ENCODE measurements at regions not wholly inside any gene's neighbourhood (a gene's known extent, or its start where the extent isn't known, plus 50 kb on each side); places are given as distances from the start of the nearest gene placed in this dataset.

DNA sequence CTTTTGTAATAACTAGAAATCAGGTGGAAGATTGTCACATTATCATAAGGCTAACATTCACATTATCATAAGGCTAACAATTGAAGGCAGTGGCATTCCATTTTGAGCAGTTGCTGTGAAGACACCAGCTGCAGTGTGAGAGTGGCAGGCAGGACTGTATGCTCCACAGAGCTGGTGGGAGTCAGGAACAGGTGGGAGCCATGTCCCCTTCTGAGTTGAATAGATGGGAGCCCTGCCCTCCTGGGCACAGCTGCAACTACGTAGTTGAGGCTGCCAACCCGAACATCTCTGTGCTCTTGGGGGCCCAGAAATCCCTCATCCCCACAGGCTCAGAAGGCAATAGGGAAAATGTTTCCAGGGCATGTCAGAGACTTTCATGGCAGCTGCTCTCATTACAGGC, 1627.6 kb downstream of the SI start:
- no peaks in the 10 kb centered on the region for H3K4me1 ChIP-seq (ENCODE audit: control insufficient read depth in 1 of 2, insufficient read depth in 2 of 2, low read length in 2 of 2)
- H3K79me2 ChIP-seq (ENCODE audit: insufficient read depth, low read length): no peaks in the 10 kb centered on the region
- ATAC-seq: no peak
- no peaks in the 10 kb centered on the region for H3K27me3 ChIP-seq (ENCODE audit: insufficient read depth, low read length)
- H3K27ac ChIP-seq (ENCODE audit: low read depth, low read length): no peak overlapping the region
- intact Hi-C loops (cut with micrococcal nuclease): no loop called here
- H4K20me1 ChIP-seq (ENCODE audit: insufficient read depth): no peaks in the 10 kb centered on the region
- H3K36me3 ChIP-seq (ENCODE audit: control insufficient read depth in 1 of 2, insufficient read depth in 2 of 2, low read length in 2 of 2): no peaks in the 10 kb centered on the region
- no peak for TF ChIP-seq POLR2AphosphoS5 (IDR thresholded peaks at IDR 0.05; ENCODE audit: low read depth, low read length)
- TF ChIP-seq SRF (IDR thresholded peaks at IDR 0.05; ENCODE audit: low read depth): no peak
- no peak for TF ChIP-seq POLR2A (IDR thresholded peaks at IDR 0.05; ENCODE audit: borderline replicate concordance, extremely low read depth, insufficient read depth, insufficient read length)
- TF ChIP-seq, protein P1, sequence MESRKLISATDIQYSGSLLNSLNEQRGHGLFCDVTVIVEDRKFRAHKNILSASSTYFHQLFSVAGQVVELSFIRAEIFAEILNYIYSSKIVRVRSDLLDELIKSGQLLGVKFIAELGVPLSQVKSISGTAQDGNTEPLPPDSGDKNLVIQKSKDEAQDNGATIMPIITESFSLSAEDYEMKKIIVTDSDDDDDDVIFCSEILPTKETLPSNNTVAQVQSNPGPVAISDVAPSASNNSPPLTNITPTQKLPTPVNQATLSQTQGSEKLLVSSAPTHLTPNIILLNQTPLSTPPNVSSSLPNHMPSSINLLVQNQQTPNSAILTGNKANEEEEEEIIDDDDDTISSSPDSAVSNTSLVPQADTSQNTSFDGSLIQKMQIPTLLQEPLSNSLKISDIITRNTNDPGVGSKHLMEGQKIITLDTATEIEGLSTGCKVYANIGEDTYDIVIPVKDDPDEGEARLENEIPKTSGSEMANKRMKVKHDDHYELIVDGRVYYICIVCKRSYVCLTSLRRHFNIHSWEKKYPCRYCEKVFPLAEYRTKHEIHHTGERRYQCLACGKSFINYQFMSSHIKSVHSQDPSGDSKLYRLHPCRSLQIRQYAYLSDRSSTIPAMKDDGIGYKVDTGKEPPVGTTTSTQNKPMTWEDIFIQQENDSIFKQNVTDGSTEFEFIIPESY (IDR thresholded peaks at IDR 0.05; ENCODE audit: extremely low read depth, insufficient replicate concordance, low read length): no peak
- POLR2A ChIA-PET: no interaction called here
- DNase-seq (ENCODE audit: low read depth, low spot score): no peak
- BruUV-seq (replicated peaks): no TSS peak
- no peak overlapping the region for H3K9ac ChIP-seq (ENCODE audit: low read length)
- no peak overlapping the region for H3K4me2 ChIP-seq (ENCODE audit: low read length)
- H3K9me2 ChIP-seq (ENCODE audit: insufficient read depth): no peaks in the 10 kb centered on the region
- CTCF ChIA-PET: no interaction called here
- no peaks in the 10 kb centered on the region; a peak in 1 of 4 replicates for H3K9me3 ChIP-seq (ENCODE audit: control insufficient read depth in 1 of 2, insufficient read depth in 1 of 2, low read depth in 1 of 2, low read length in 2 of 2)
- RAD21 ChIA-PET (ENCODE audit: low non-redundant PET in 1 of 2, low total read pairs in 2 of 2, uncharacterized antibody in 2 of 2, unreplicated experiment in 2 of 2): no interaction called here
- no peak overlapping the region for H2AFZ ChIP-seq (ENCODE audit: low read depth, low read length, poor library complexity, severe bottlenecking)
- no peak overlapping the region for H3K4me3 ChIP-seq (replicated peaks in 1 of 2; ENCODE audit: low read depth in 1 of 2, low read length in 2 of 2)

DNA sequence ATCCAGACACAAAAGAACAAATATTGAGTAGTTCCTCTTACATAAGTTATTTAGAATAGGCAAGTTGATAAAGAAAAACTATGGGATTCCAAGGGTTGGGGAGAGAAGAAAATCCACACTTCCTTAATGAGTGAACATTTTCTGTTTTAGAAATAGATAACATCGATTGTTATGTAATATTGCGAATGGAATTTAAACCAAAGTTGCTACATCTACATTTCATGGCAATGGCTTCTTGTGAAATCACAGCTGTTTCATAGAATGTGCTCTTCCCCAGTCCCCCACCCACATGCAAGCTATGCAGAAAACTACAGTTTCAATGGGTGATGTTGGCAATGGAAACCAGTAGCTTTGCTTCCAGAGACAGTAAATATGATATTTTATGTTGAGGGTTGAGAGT, 1639.5 kb downstream of the SI start:
- no peaks in the 10 kb centered on the region for H3K36me3 ChIP-seq (ENCODE audit: control insufficient read depth in 1 of 2, insufficient read depth in 2 of 2, low read length in 2 of 2)
- ChIA-PET POLR2A (no interaction called here), RAD21 (ENCODE audit: low non-redundant PET in 1 of 2, low total read pairs in 2 of 2, uncharacterized antibody in 2 of 2, unreplicated experiment in 2 of 2) (no interaction called here), CTCF (no interaction called here)
- no peaks in the 10 kb centered on the region for H3K9me2 ChIP-seq (ENCODE audit: insufficient read depth)
- intact Hi-C loops (cut with micrococcal nuclease): no loop called here
- no peak overlapping the region for H3K9ac ChIP-seq (ENCODE audit: low read length)
- BruUV-seq (replicated peaks): no TSS peak
- no peaks in the 10 kb centered on the region for H4K20me1 ChIP-seq (ENCODE audit: insufficient read depth)
- no peak overlapping the region for H2AFZ ChIP-seq (ENCODE audit: low read depth, low read length, poor library complexity, severe bottlenecking)
- no peak overlapping the region for H3K27ac ChIP-seq (ENCODE audit: low read depth, low read length)
- no peak overlapping the region for H3K4me3 ChIP-seq (replicated peaks in 1 of 2; ENCODE audit: low read depth in 1 of 2, low read length in 2 of 2)
- no peak overlapping the region for H3K4me2 ChIP-seq (ENCODE audit: low read length)
- no peaks in the 10 kb centered on the region for H3K9me3 ChIP-seq (ENCODE audit: control insufficient read depth in 1 of 2, insufficient read depth in 1 of 2, low read depth in 1 of 2, low read length in 2 of 2)
- H3K4me1 ChIP-seq (ENCODE audit: control insufficient read depth in 1 of 2, insufficient read depth in 2 of 2, low read length in 2 of 2): no peaks in the 10 kb centered on the region
- ATAC-seq (no peak), DNase-seq (ENCODE audit: low read depth, low spot score) (no peak)
- no peaks in the 10 kb centered on the region for H3K79me2 ChIP-seq (ENCODE audit: insufficient read depth, low read length)
- TF ChIP-seq, protein P2, sequence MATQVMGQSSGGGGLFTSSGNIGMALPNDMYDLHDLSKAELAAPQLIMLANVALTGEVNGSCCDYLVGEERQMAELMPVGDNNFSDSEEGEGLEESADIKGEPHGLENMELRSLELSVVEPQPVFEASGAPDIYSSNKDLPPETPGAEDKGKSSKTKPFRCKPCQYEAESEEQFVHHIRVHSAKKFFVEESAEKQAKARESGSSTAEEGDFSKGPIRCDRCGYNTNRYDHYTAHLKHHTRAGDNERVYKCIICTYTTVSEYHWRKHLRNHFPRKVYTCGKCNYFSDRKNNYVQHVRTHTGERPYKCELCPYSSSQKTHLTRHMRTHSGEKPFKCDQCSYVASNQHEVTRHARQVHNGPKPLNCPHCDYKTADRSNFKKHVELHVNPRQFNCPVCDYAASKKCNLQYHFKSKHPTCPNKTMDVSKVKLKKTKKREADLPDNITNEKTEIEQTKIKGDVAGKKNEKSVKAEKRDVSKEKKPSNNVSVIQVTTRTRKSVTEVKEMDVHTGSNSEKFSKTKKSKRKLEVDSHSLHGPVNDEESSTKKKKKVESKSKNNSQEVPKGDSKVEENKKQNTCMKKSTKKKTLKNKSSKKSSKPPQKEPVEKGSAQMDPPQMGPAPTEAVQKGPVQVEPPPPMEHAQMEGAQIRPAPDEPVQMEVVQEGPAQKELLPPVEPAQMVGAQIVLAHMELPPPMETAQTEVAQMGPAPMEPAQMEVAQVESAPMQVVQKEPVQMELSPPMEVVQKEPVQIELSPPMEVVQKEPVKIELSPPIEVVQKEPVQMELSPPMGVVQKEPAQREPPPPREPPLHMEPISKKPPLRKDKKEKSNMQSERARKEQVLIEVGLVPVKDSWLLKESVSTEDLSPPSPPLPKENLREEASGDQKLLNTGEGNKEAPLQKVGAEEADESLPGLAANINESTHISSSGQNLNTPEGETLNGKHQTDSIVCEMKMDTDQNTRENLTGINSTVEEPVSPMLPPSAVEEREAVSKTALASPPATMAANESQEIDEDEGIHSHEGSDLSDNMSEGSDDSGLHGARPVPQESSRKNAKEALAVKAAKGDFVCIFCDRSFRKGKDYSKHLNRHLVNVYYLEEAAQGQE (IDR thresholded peaks at IDR 0.05; ENCODE audit: low read depth): no peak
- no peaks in the 10 kb centered on the region for H3K27me3 ChIP-seq (ENCODE audit: insufficient read depth, low read length)

All from HCT116 (cell line).